HCT116 (cell line): ENCODE measurements at regions not wholly inside any gene's neighbourhood (a gene's known extent, or its start where the extent isn't known, plus 50 kb on each side); places are given as distances from the start of the nearest gene placed in this dataset.

ENCODE experiments used
- ATAC-seq: fragments of 200-7000 bp; cut with Tn5 transposase; 2 replicates; pipeline ENCODE4 v1.9.1; 2020; ENCODE audit warnings: mild to moderate bottlenecking, moderate library complexity
- BruUV-seq: library from RNA; stranded (reverse); fragments of 400-500 nt; replicated peaks from 2 replicates; lab custom pipeline; 2021; lab: Mats Ljungman, UMichigan
- CTCF ChIA-PET: fragments of 300-600 bp; sonication (Branson Sonifier 250); formaldehyde crosslinking; loops from one replicate; lab custom pipeline; 2021; ENCODE audit warnings: antibody characterized with exemption; lab: Charles Lee
- POLR2A ChIA-PET: fragments of 300-600, 350-600 bp; sonication (Branson Sonifier 250); formaldehyde crosslinking; loops from one replicate; lab custom pipeline; 2021; ENCODE audit warnings: antibody characterized with exemption; lab: Charles Lee
- RAD21 ChIA-PET, 2 experiments: fragments of 300-600 bp; sonication (Branson Sonifier 250); formaldehyde crosslinking; loops; one replicate each; lab custom pipeline; 2023; ENCODE audit warnings: low total read pairs in 2 of 2; ENCODE audit not compliant: uncharacterized antibody in 2 of 2, unreplicated experiment in 2 of 2, low non-redundant PET in 1 of 2; lab: Charles Lee
- DNase-seq: peaks from one replicate; pipeline ENCODE4 v3.0.0-alpha.2; 2010; ENCODE audit warnings: low read depth, low spot score
- H2AFZ ChIP-seq: fragments of 200-600 bp; shearing (Covaris generic), sonication (generic); 2 replicates; pipeline ENCODE4 v1.6.1; 2017; ENCODE audit warnings: low read depth, mixed run types, mixed read lengths, antibody characterized with exemption, low read length; ENCODE audit not compliant: poor library complexity, severe bottlenecking
- H3K27ac ChIP-seq: 2 replicates; pipeline ENCODE4 v1.5.1; 2012; ENCODE audit warnings: low read depth, low read length
- H3K27me3 ChIP-seq: fragments of 200-600 bp; sonication (generic); 2 replicates; pipeline ENCODE4 v1.6.1; 2016; ENCODE audit warnings: mixed run types, low read length, mixed read lengths; ENCODE audit not compliant: insufficient read depth
- H3K36me3 ChIP-seq, 2 experiments: fragments of 200-500 bp in 1 of 2; fragments of 200-600 bp in 1 of 2; sonication (Bioruptor generic) in 1 of 2; sonication (generic) in 1 of 2; 2 replicates each; pipeline versions ENCODE4 v1.5.1 to v1.6.1; 2014 to 2016; ENCODE audit warnings: low read length in 2 of 2, inconsistent platforms in 1 of 2, mixed read lengths in 1 of 2, mixed run types in 1 of 2; ENCODE audit not compliant: insufficient read depth in 2 of 2, control insufficient read depth in 1 of 2
- H3K4me1 ChIP-seq, 2 experiments: fragments of 200-600 bp in 1 of 2; sonication (generic) in 1 of 2; 2 replicates each; pipeline versions ENCODE4 v1.5.1 to v1.6.1; 2012 to 2017; ENCODE audit warnings: low read length in 2 of 2, inconsistent platforms in 1 of 2, mild to moderate bottlenecking in 1 of 2, mixed read lengths in 1 of 2, mixed run types in 1 of 2, moderate library complexity in 1 of 2; ENCODE audit not compliant: insufficient read depth in 2 of 2, control insufficient read depth in 1 of 2
- H3K4me2 ChIP-seq: fragments of 200-600 bp; sonication (generic); 2 replicates; pipeline ENCODE4 v1.6.1; 2017; ENCODE audit warnings: mixed run types, low read length, mixed read lengths
- H3K4me3 ChIP-seq, 2 experiments: fragments of 200-600 bp in 1 of 2; sonication (generic) in 1 of 2; replicated peaks in 1 of 2; 2 replicates each; pipeline ENCODE4 v1.5.1; 2011 to 2016; ENCODE audit warnings: low read length in 2 of 2, control low read depth in 1 of 2, low read depth in 1 of 2, mild to moderate bottlenecking in 1 of 2, mixed read lengths in 1 of 2, mixed run types in 1 of 2
- H3K79me2 ChIP-seq: fragments of 200-600 bp; sonication (generic); 2 replicates; pipeline ENCODE4 v1.6.1; 2017; ENCODE audit warnings: mild to moderate bottlenecking, mixed run types, low read length, moderate library complexity, mixed read lengths; ENCODE audit not compliant: insufficient read depth
- H3K9ac ChIP-seq: fragments of 200-600 bp; sonication (generic); 2 replicates; pipeline ENCODE4 v1.6.1; 2016; ENCODE audit warnings: low read length, mixed read lengths
- H3K9me2 ChIP-seq: fragments of 200-600 bp; sonication (generic), shearing (Covaris generic); 2 replicates; pipeline ENCODE4 v1.6.1; 2017; ENCODE audit warnings: mixed run types, mild to moderate bottlenecking, moderate library complexity; ENCODE audit not compliant: insufficient read depth
- H3K9me3 ChIP-seq, 2 experiments: fragments of 200-500 bp in 1 of 2; fragments of 200-600 bp in 1 of 2; sonication (Bioruptor generic) in 1 of 2; sonication (generic) in 1 of 2; 2 replicates each; pipeline ENCODE4 v1.6.1; 2014 to 2017; ENCODE audit warnings: low read length in 2 of 2, mixed read lengths in 2 of 2, inconsistent platforms in 1 of 2, low read depth in 1 of 2, mild to moderate bottlenecking in 1 of 2, mixed run types in 1 of 2, moderate library complexity in 1 of 2; ENCODE audit not compliant: control insufficient read depth in 1 of 2, insufficient read depth in 1 of 2
- H4K20me1 ChIP-seq: fragments of 200-600 bp; sonication (generic), shearing (Covaris generic); 2 replicates; pipeline ENCODE4 v1.6.1; 2017; ENCODE audit warnings: mixed run types, mild to moderate bottlenecking, moderate library complexity; ENCODE audit not compliant: insufficient read depth
- ATF3 ChIP-seq: IDR thresholded peaks from 2 replicates; pipeline ENCODE4 v1.6.1; 2012
- CEBPB ChIP-seq: IDR thresholded peaks from 2 replicates; pipeline ENCODE4 v1.6.1; 2012; ENCODE audit warnings: low read depth
- ELF1 ChIP-seq: IDR thresholded peaks from 2 replicates; pipeline ENCODE4 v1.6.1; 2012; ENCODE audit warnings: low read depth, borderline replicate concordance
- EZH2 ChIP-seq: fragments of 200-600 bp; sonication (generic); IDR thresholded peaks from 2 replicates; pipeline ENCODE4 v1.6.1; 2017; ENCODE audit warnings: antibody characterized with exemption, mixed run types
- EZH2phosphoT487 ChIP-seq: fragments of 200-600 bp; IDR thresholded peaks from 2 replicates; pipeline ENCODE4 v1.6.1; 2018; ENCODE audit warnings: antibody characterized with exemption, borderline replicate concordance
- FOSL1 ChIP-seq: IDR thresholded peaks from 2 replicates; pipeline ENCODE4 v1.6.1; 2012; ENCODE audit warnings: low read depth
- JUND ChIP-seq: IDR thresholded peaks from 2 replicates; pipeline ENCODE4 v1.6.1; 2012
- POLR2A ChIP-seq: IDR thresholded peaks from 2 replicates; pipeline ENCODE4 v1.7.0; 2011; ENCODE audit warnings: borderline replicate concordance; ENCODE audit not compliant: insufficient read depth, insufficient read length; ENCODE audit errors: extremely low read depth
- POLR2AphosphoS5 ChIP-seq: IDR thresholded peaks from 2 replicates; pipeline ENCODE4 v1.6.1; 2011; ENCODE audit warnings: mild to moderate bottlenecking, low read depth, low read length, moderate library complexity
- RAD21 ChIP-seq: IDR thresholded peaks from 2 replicates; pipeline ENCODE4 v1.6.1; 2012; ENCODE audit warnings: low read depth, mild to moderate bottlenecking
- REST ChIP-seq: IDR thresholded peaks from 2 replicates; pipeline ENCODE4 v1.6.1; 2012; ENCODE audit warnings: low read depth
- SIN3A ChIP-seq: IDR thresholded peaks from 2 replicates; pipeline ENCODE4 v1.6.1; 2012; ENCODE audit warnings: low read depth
- SP1 ChIP-seq: IDR thresholded peaks from 2 replicates; pipeline ENCODE4 v1.6.1; 2012; ENCODE audit warnings: low read depth
- TCF7L2 ChIP-seq: IDR thresholded peaks from 2 replicates; pipeline ENCODE4 v1.7.0; 2011; ENCODE audit warnings: borderline replicate concordance, inconsistent platforms; ENCODE audit not compliant: insufficient read depth, insufficient read length; ENCODE audit errors: extremely low read depth
- YY1 ChIP-seq: IDR thresholded peaks from 2 replicates; pipeline ENCODE4 v1.6.1; 2011; ENCODE audit warnings: low read length, low read depth, moderate library complexity, mild to moderate bottlenecking; ENCODE audit not compliant: insufficient replicate concordance; ENCODE audit errors: extremely low read depth
- ZBTB33 ChIP-seq: IDR thresholded peaks from 2 replicates; pipeline ENCODE4 v1.6.1; 2011; ENCODE audit warnings: mild to moderate bottlenecking, low read length, moderate library complexity; ENCODE audit not compliant: insufficient replicate concordance; ENCODE audit errors: extremely low read depth
- ZNF274 ChIP-seq: fragments of 200-500 bp; sonication (Bioruptor generic); IDR thresholded peaks from 2 replicates; pipeline ENCODE4 v1.6.1; 2014; ENCODE audit warnings: mild to moderate bottlenecking, low read depth, low read length, inconsistent platforms
- intact Hi-C: fragments of 100-400 bp; cut with micrococcal nuclease; formaldehyde crosslinking; loops from 2 replicates; pipeline ENCODE4 v1.10.0; 2022

GRCh38 chr2:154551649-154552048 is 146.8 kb upstream of the KCNJ3 start:
- Histone ChIP-seq H3K4me3 (no peak overlapping the region), H3K9ac (no peak overlapping the region), H3K79me2 (no peaks in the 10 kb centered on the region)
- POLR2A ChIA-PET, result no interaction called here
- TF ChIP-seq EZH2phosphoT487, result no peak
- TF ChIP-seq SP1, result no peak
- TF ChIP-seq RAD21, result no peak
- no peak for TF ChIP-seq REST
- no peak for TF ChIP-seq FOSL1
- TF ChIP-seq EZH2, result no peak
- no peak for TF ChIP-seq ZNF274
- no peak for TF ChIP-seq ELF1
- no peak for TF ChIP-seq ATF3
- TF ChIP-seq ZBTB33, result no peak
- no peak for TF ChIP-seq POLR2AphosphoS5
- no peak for TF ChIP-seq YY1
- no peak for TF ChIP-seq JUND
- TF ChIP-seq SIN3A, result no peak
- no peak for TF ChIP-seq TCF7L2
- no peak for TF ChIP-seq CEBPB
- TF ChIP-seq POLR2A, result no peak
- TF ChIP-seq, all 23 proteins: peak for 0
- Histone ChIP-seq H3K27ac (no peak overlapping the region), H4K20me1 (no peaks in the 10 kb centered on the region), H2AFZ (no peak overlapping the region), H3K4me1 (no peaks in the 10 kb centered on the region), H3K4me2 (no peak overlapping the region), H3K9me2 (no peaks in the 10 kb centered on the region), H3K9me3 (no peaks in the 10 kb centered on the region; a peak in 1 of 4 replicates), H3K36me3 (no peaks in the 10 kb centered on the region), H3K27me3 (no peaks in the 10 kb centered on the region)
- ATAC-seq, result no peak
- RAD21 ChIA-PET, result no interaction called here
- CTCF ChIA-PET, result no interaction called here
- DNase-seq, result no peak
- BruUV-seq, result no TSS peak
- intact Hi-C loops, result no loop called here
